ENCODE measurements at regions not wholly inside any gene's neighbourhood (a gene's known extent, or its start where the extent isn't known, plus 50 kb on each side); places are given as distances from the start of the nearest gene placed in this dataset.

DNA sequence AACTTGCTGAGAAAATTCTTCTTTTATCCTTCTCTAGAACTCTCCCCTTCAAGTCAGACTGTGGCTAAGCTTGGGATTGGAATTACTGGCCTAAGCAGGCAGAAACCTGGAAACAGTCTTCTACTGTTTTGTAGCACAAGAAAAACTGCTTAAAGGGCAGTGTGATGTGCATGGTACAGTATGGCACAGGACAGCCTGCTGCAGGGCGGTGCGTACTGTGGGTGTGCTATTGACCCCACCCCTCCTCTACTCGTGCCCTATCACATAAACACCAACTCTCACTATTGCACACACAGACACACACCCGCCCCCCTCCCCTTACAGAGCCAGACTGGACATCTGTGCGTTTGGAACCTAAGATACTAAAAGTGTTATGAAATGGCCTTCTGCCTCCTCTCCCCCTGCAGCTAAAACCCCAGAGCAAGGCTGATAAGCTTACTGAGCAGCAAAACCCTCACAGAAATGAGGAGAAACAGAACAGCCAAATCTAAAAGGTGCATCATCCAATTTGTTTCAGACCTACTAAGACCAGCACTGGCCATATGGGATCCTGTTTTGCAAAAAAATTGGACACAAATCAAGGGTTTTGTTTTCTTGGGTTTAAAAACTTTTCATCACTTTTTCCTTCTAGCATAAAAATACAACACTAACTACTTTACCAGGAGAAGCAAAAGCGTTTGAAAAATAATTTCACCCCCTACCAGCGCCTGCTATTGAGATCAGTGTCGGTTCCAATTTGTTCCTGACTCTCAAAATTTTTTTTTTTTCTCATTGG is 355.8 kb upstream of the LYPLAL1 start:
- no peak for TF ChIP-seq CTCF (conservative IDR thresholded peaks at IDR 0.05; ENCODE audit: control insufficient read depth, insufficient read depth, low read depth, low read length)
- DNase-seq (ENCODE audit: low read depth): no peak
- no peak overlapping the region for H3K4me3 ChIP-seq (ENCODE audit: control insufficient read depth, low read depth, low read length)

- peak; percentile 86 for DNase-seq (ENCODE audit: low read depth)
- no peak for TF ChIP-seq CTCF (conservative IDR thresholded peaks at IDR 0.05; ENCODE audit: control insufficient read depth, insufficient read depth, low read depth, low read length)
- no peak overlapping the region for H3K4me3 ChIP-seq (ENCODE audit: control insufficient read depth, low read depth, low read length)
These were observed 350.3 kb upstream of the LYPLAL1 start for GRCh38 chr1:218823291-218823900.

DNA sequence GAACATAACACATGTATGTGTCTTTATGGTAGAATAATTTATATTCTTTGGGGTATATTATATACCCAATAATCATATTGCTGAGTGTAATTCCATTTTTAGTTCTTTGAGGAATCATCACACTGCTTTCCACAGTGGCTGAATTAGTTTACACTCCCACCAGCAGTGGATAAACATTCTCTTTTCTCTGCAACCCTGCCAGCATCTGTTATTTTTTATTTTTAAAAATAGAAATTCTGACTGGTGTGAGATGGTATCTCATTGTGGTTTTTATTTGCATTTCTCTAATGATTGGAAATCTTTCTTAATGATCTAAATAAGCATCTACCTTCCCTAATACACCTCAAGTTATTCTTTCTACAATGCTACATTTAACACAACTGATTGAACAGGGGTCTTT is 346.2 kb upstream of the LYPLAL1 start:
- DNase-seq (ENCODE audit: low read depth): no peak
- no peak overlapping the region for H3K4me3 ChIP-seq (ENCODE audit: control insufficient read depth, low read depth, low read length)
- no peak for TF ChIP-seq CTCF (conservative IDR thresholded peaks at IDR 0.05; ENCODE audit: control insufficient read depth, insufficient read depth, low read depth, low read length)

GRCh38 chr1:218828125-218828650 is 345.5 kb upstream of the LYPLAL1 start:
- no peak for TF ChIP-seq CTCF (conservative IDR thresholded peaks at IDR 0.05; ENCODE audit: control insufficient read depth, insufficient read depth, low read depth, low read length)
- no peak overlapping the region for H3K4me3 ChIP-seq (ENCODE audit: control insufficient read depth, low read depth, low read length)
- DNase-seq (ENCODE audit: low read depth): no peak

- no peak for TF ChIP-seq CTCF (conservative IDR thresholded peaks at IDR 0.05; ENCODE audit: control insufficient read depth, insufficient read depth, low read depth, low read length)
- H3K4me3 ChIP-seq (ENCODE audit: control insufficient read depth, low read depth, low read length): no peak overlapping the region
- DNase-seq (ENCODE audit: low read depth): peak; percentile 12
These were observed 344.6 kb upstream of the LYPLAL1 start for GRCh38 chr1:218829097-218829496.

DNA sequence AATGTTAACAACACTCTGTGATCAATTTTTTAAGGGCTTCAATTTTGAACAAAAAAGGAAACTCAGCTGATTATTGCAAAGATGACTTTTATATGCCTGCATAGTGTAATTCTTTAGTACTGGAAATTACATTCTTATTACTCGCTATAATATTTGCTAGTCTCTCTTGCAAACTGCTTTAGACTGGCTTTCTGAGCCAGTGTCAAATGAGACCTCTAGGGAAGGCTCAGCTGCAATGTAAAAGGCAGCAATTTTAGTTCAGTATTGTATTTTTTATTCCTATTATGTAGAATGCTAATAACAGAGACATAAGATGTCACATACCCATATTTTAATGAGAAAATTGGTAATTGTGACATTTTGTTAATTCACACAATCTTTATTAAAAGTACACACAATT is 338.1 kb upstream of the LYPLAL1 start:
- no peak for TF ChIP-seq CTCF (conservative IDR thresholded peaks at IDR 0.05; ENCODE audit: control insufficient read depth, insufficient read depth, low read depth, low read length)
- no peak for DNase-seq (ENCODE audit: low read depth)
- H3K4me3 ChIP-seq (ENCODE audit: control insufficient read depth, low read depth, low read length): no peak overlapping the region

Measured in fibroblast of mammary gland (primary cell).